ENCODE measurements at regions not wholly inside any gene's neighbourhood (a gene's known extent, or its start where the extent isn't known, plus 50 kb on each side); places are given as distances from the start of the nearest gene placed in this dataset.

- no peak for TF ChIP-seq CTCF (IDR thresholded peaks at IDR 0.05)
- TF ChIP-seq, protein P1, sequence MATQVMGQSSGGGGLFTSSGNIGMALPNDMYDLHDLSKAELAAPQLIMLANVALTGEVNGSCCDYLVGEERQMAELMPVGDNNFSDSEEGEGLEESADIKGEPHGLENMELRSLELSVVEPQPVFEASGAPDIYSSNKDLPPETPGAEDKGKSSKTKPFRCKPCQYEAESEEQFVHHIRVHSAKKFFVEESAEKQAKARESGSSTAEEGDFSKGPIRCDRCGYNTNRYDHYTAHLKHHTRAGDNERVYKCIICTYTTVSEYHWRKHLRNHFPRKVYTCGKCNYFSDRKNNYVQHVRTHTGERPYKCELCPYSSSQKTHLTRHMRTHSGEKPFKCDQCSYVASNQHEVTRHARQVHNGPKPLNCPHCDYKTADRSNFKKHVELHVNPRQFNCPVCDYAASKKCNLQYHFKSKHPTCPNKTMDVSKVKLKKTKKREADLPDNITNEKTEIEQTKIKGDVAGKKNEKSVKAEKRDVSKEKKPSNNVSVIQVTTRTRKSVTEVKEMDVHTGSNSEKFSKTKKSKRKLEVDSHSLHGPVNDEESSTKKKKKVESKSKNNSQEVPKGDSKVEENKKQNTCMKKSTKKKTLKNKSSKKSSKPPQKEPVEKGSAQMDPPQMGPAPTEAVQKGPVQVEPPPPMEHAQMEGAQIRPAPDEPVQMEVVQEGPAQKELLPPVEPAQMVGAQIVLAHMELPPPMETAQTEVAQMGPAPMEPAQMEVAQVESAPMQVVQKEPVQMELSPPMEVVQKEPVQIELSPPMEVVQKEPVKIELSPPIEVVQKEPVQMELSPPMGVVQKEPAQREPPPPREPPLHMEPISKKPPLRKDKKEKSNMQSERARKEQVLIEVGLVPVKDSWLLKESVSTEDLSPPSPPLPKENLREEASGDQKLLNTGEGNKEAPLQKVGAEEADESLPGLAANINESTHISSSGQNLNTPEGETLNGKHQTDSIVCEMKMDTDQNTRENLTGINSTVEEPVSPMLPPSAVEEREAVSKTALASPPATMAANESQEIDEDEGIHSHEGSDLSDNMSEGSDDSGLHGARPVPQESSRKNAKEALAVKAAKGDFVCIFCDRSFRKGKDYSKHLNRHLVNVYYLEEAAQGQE (IDR thresholded peaks at IDR 0.05; ENCODE audit: insufficient read depth in 1 of 2, low read depth in 2 of 2, low read length in 1 of 2): no peak
- TF ChIP-seq POLR2AphosphoS5 (IDR thresholded peaks at IDR 0.05; ENCODE audit: low read depth, low read length): no peak
- TF ChIP-seq TCF7L2 (IDR thresholded peaks at IDR 0.05; ENCODE audit: low read depth, low read length): no peak
- TF ChIP-seq SIN3A (IDR thresholded peaks at IDR 0.05; ENCODE audit: borderline replicate concordance, insufficient read depth, low read depth, low read length): no peak
Measured at GRCh38 chr2:152247337-152247695, 71.8 kb upstream of the STAM2 start.
